GM18873 (cell line): ENCODE measurements at regions not wholly inside any gene's neighbourhood (a gene's known extent, or its start where the extent isn't known, plus 50 kb on each side); places are given as distances from the start of the nearest gene placed in this dataset.
"Not testable (repeated sequence)": the region's sequence is repeated elsewhere in the genome, so short reads cannot be mapped to it uniquely, and the experiment has no call there.

Source experiments
- ATAC-seq: cut with Tn5 transposase; IDR thresholded peaks from one replicate; pipeline ENCODE4 v1.9.1; 2021; ENCODE audit warnings: mild to moderate bottlenecking, moderate library complexity, moderate number of reproducible peaks; ENCODE audit not compliant: unreplicated experiment, low FRiP score

GRCh38 chr9:113739605-113740507 is 136.3 kb upstream of the ZNF618 start:
- ATAC-seq: not testable (repeated sequence)

- not testable (repeated sequence) for ATAC-seq
These were observed 135.3 kb upstream of the ZNF618 start for GRCh38 chr9:113740508-113741500.

- ATAC-seq: no peak
These were observed 133.9 kb upstream of the ZNF618 start for GRCh38 chr9:113741886-113742854.

GRCh38 chr9:113742878-113743277 is 133.2 kb upstream of the ZNF618 start:
- no peak for ATAC-seq

GRCh38 chr9:113746486-113746885 is 129.6 kb upstream of the ZNF618 start:
- no peak for ATAC-seq

- no peak for ATAC-seq
These were observed 128.0 kb upstream of the ZNF618 start for GRCh38 chr9:113748135-113748534.

- no peak for ATAC-seq
These were observed 122.5 kb upstream of the ZNF618 start for GRCh38 chr9:113753398-113754119.

GRCh38 chr9:113754739-113755138 is 121.4 kb upstream of the ZNF618 start:
- no peak for ATAC-seq

- ATAC-seq: no peak
These were observed 120.7 kb upstream of the ZNF618 start for GRCh38 chr9:113755433-113755832.

- ATAC-seq: no peak
These were observed 119.5 kb upstream of the ZNF618 start for GRCh38 chr9:113756476-113757192.

- no peak for ATAC-seq
These were observed 112.7 kb upstream of the ZNF618 start for GRCh38 chr9:113763429-113763828.

GRCh38 chr9:113764572-113764971 is 111.5 kb upstream of the ZNF618 start:
- ATAC-seq: no peak

- no peak for ATAC-seq
These were observed 106.7 kb upstream of the ZNF618 start for GRCh38 chr9:113769412-113769811.

- no peak for ATAC-seq
These were observed 105.7 kb upstream of the ZNF618 start for GRCh38 chr9:113770396-113770795.

- no peak for ATAC-seq
These were observed 104.9 kb upstream of the ZNF618 start for GRCh38 chr9:113771199-113771598.

GRCh38 chr9:113772121-113772810 is 103.8 kb upstream of the ZNF618 start:
- no peak for ATAC-seq

GRCh38 chr9:113774963-113775362 is 101.1 kb upstream of the ZNF618 start:
- no peak for ATAC-seq

- ATAC-seq: no peak
These were observed 100.4 kb upstream of the ZNF618 start for GRCh38 chr9:113775749-113776148.
